ENCODE measurements at regions not wholly inside any gene's neighbourhood (a gene's known extent, or its start where the extent isn't known, plus 50 kb on each side); places are given as distances from the start of the nearest gene placed in this dataset.

DNA sequence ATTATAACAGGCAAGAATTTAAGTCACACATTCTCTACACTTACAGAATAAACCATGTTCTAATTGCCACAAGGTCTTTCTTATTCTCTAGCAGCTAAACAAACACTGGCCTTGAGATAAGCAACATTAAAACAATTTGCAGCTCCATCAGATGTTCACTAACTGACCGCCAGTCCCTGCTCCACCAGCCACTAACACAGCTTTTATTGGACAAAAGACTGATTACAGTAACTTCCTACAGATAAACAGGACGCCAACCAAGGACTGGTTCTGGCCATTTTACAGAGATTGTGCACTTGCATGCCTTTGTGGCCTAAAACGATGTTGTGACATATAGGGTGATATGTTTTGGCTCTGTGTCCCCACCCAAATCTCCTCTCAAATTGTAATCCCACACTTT, 388.9 kb upstream of the LRRC4C start:
- TF ChIP-seq, protein P1, sequence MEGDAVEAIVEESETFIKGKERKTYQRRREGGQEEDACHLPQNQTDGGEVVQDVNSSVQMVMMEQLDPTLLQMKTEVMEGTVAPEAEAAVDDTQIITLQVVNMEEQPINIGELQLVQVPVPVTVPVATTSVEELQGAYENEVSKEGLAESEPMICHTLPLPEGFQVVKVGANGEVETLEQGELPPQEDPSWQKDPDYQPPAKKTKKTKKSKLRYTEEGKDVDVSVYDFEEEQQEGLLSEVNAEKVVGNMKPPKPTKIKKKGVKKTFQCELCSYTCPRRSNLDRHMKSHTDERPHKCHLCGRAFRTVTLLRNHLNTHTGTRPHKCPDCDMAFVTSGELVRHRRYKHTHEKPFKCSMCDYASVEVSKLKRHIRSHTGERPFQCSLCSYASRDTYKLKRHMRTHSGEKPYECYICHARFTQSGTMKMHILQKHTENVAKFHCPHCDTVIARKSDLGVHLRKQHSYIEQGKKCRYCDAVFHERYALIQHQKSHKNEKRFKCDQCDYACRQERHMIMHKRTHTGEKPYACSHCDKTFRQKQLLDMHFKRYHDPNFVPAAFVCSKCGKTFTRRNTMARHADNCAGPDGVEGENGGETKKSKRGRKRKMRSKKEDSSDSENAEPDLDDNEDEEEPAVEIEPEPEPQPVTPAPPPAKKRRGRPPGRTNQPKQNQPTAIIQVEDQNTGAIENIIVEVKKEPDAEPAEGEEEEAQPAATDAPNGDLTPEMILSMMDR (IDR thresholded peaks at IDR 0.05 in 4 of 5, conservative IDR thresholded peaks at IDR 0.05 in 1 of 5) = no peak
- no peak for TF ChIP-seq POLR2A (IDR thresholded peaks at IDR 0.05)
